CD4-positive, alpha-beta T cell (primary cell): ENCODE measurements at regions not wholly inside any gene's neighbourhood (a gene's known extent, or its start where the extent isn't known, plus 50 kb on each side); places are given as distances from the start of the nearest gene placed in this dataset.

Experiments
- ATAC-seq: fragments of 200-7000 bp; cut with Tn5 transposase; one replicate; pipeline ENCODE4 v1.10.0; 2022; ENCODE audit warnings: mild to moderate bottlenecking; ENCODE audit not compliant: poor library complexity
- CTCF ChIA-PET: fragments of 350-600 bp; sonication (Branson Sonifier 250); formaldehyde crosslinking; loops from one replicate; lab custom pipeline; 2021; ENCODE audit warnings: antibody characterized with exemption, inconsistent platforms; lab: Charles Lee
- POLR2A ChIA-PET: fragments of 350-600 bp; sonication (Branson Sonifier 250); formaldehyde crosslinking; loops from one replicate; lab custom pipeline; 2021; ENCODE audit warnings: antibody characterized with exemption, inconsistent platforms; lab: Charles Lee
- DNase-seq, 14 experiments: peaks; one replicate each; pipeline ENCODE4 v3.0.0-alpha.2; 2013 to 2020; ENCODE audit warnings: mixed read lengths in 2 of 14
- H3K27ac ChIP-seq, 2 donors: one replicate each; pipeline versions ENCODE4 v1.5.1 to v1.7.0; 2013; ENCODE audit warnings: low read length in 2 of 2, low read depth in 1 of 2, mild to moderate bottlenecking in 1 of 2
- H3K27me3 ChIP-seq, 2 experiments: 1 replicate in 1 of 2; 2 replicates in 1 of 2; pipeline versions ENCODE4 v1.6.1 to v1.7.0; 2013; ENCODE audit warnings: low read length in 2 of 2, control low read depth in 1 of 2, mild to moderate bottlenecking in 1 of 2, moderate library complexity in 1 of 2; ENCODE audit not compliant: insufficient read depth in 2 of 2, control insufficient read depth in 1 of 2
- H3K36me3 ChIP-seq: one replicate; pipeline ENCODE4 v1.6.1; 2013; ENCODE audit warnings: low read length, control low read depth; ENCODE audit not compliant: insufficient read depth
- H3K4me1 ChIP-seq: one replicate; pipeline ENCODE4 v1.6.1; 2013; ENCODE audit warnings: low read length, control low read depth; ENCODE audit not compliant: insufficient read depth
- H3K4me3 ChIP-seq: one replicate; pipeline ENCODE4 v1.5.1; 2013; ENCODE audit warnings: mild to moderate bottlenecking, low read length, moderate library complexity
- H3K9me3 ChIP-seq, 2 experiments: 1 replicate in 1 of 2; 2 replicates in 1 of 2; pipeline versions ENCODE4 v1.6.1 to v1.7.0; 2013; ENCODE audit warnings: low read length in 2 of 2, mild to moderate bottlenecking in 2 of 2, control low read depth in 1 of 2, moderate library complexity in 1 of 2; ENCODE audit not compliant: control insufficient read depth in 1 of 2, insufficient read depth in 1 of 2
- H3K27ac Mint-ChIP-seq: one replicate; pipeline ENCODE4 v1.8.0; 2020; ENCODE audit warnings: mixed read lengths
- H3K27me3 Mint-ChIP-seq: one replicate; pipeline ENCODE4 v1.8.0; 2021; ENCODE audit warnings: mixed read lengths
- H3K36me3 Mint-ChIP-seq: one replicate; pipeline ENCODE4 v1.8.0; 2021; ENCODE audit warnings: low read depth, mixed read lengths
- H3K4me1 Mint-ChIP-seq: one replicate; pipeline ENCODE4 v1.8.0; 2021; ENCODE audit warnings: low read depth, mixed read lengths
- H3K4me3 Mint-ChIP-seq: one replicate; pipeline ENCODE4 v1.8.0; 2020; ENCODE audit warnings: mild to moderate bottlenecking, mixed read lengths
- H3K9me3 Mint-ChIP-seq: one replicate; pipeline ENCODE4 v1.8.0; 2020; ENCODE audit warnings: mixed read lengths
- CTCF ChIP-seq: fragments of 200-600 bp; IDR thresholded peaks from one replicate; pipeline ENCODE4 v1.8.0; 2022; ENCODE audit warnings: antibody characterized with exemption, mild to moderate bottlenecking
- intact Hi-C, 2 experiments: fragments of 100-400 bp; cut with DNase I in 1 of 2; cut with micrococcal nuclease in 1 of 2; formaldehyde crosslinking; loops; one replicate each; pipeline versions ENCODE4 v1.15.1 to v1.9.0; 2023 to 2025; cut with DNase I, micrococcal nuclease

- Histone ChIP-seq H3K27ac (no peak overlapping the region), H3K36me3 (no peaks in the 10 kb centered on the region), H3K4me3 (no peak overlapping the region), H3K9me3 (peaks cover 0 to 17% of the 10 kb centered on the region in 2 experiments), H3K4me1 (no peaks in the 10 kb centered on the region), H3K27me3 (no peaks in the 10 kb centered on the region)
- no peak for TF ChIP-seq CTCF
- ChIA-PET POLR2A (no interaction called here), CTCF (no interaction called here)
- peaks cover 3% of the 10 kb centered on the region for H3K27me3 Mint-ChIP-seq
- no peaks in the 10 kb centered on the region for H3K36me3 Mint-ChIP-seq
- H3K4me1 Mint-ChIP-seq: no peaks in the 10 kb centered on the region
- no peak overlapping the region for H3K27ac Mint-ChIP-seq
- DNase-seq (no peak), ATAC-seq (no peak)
- intact Hi-C loops: no loop called here
- no peak overlapping the region for H3K4me3 Mint-ChIP-seq
- H3K9me3 Mint-ChIP-seq: no peaks in the 10 kb centered on the region
Observed at GRCh38 chr1:5709461-5709975, 282.7 kb downstream of the NPHP4 start.

DNA sequence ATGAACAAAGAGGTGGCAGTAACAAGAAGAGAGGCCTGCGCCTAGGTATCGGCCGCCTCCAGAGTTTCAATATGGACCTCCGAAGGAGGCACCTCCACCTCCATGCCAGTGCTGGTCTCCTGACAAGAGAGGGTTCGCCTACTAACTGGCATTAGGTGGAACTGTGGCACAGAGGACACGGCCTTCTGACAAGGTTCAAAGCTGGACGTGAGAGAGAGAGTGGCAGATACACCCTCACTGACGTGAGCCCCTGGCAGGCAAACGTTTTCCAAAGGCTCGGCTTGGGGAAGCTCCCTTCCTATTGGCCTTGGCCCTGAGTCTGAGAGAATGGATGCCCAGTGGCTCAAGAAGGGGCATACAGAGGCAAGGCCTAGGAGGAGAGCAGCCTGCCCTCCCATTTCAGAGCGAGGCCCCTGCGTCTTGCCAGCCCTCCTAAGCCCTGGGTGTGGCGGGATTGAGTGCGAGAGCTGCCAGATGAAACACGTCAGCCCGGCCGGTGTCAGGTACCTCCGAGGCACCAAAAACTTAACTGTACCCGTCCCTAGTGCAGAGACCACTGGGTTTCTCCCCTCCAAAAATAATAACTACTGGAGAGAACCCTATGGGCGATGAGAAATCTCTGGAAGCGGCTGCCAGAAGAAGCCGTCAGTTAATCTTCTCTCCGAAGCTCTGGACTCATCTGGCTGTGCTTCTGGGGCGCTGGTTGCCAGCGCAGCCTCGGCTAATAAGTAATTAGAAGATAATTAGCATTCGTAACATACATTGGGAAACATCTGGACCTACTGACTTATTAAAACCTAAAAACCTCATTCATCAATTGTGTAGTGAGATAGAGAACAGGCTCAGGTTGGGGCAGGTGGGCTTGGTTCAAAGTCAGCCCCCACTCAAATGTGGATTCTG is 283.6 kb downstream of the NPHP4 start:
- H3K4me1 ChIP-seq: no peaks in the 10 kb centered on the region
- H3K36me3 ChIP-seq: no peaks in the 10 kb centered on the region
- H3K27ac ChIP-seq: no peak overlapping the region
- no peaks in the 10 kb centered on the region for H3K9me3 Mint-ChIP-seq
- peaks cover 0 to 17% of the 10 kb centered on the region in 2 experiments for H3K9me3 ChIP-seq
- H3K27me3 Mint-ChIP-seq: no peaks in the 10 kb centered on the region
- DNase-seq: no peak
- TF ChIP-seq CTCF: no peak
- CTCF ChIA-PET: no interaction called here
- H3K4me3 Mint-ChIP-seq: no peak overlapping the region
- no peak overlapping the region for H3K27ac Mint-ChIP-seq
- ATAC-seq: no peak
- intact Hi-C loops: no loop called here
- H3K4me3 ChIP-seq: no peak overlapping the region
- no peaks in the 10 kb centered on the region for H3K36me3 Mint-ChIP-seq
- POLR2A ChIA-PET: no interaction called here
- no peaks in the 10 kb centered on the region for H3K27me3 ChIP-seq
- no peaks in the 10 kb centered on the region for H3K4me1 Mint-ChIP-seq

GRCh38 chr1:5707566-5708345 is 284.5 kb downstream of the NPHP4 start:
- Mint-ChIP-seq H3K36me3 (no peaks in the 10 kb centered on the region), H3K9me3 (no peaks in the 10 kb centered on the region), H3K27ac (no peak overlapping the region), H3K27me3 (no peaks in the 10 kb centered on the region), H3K4me1 (no peaks in the 10 kb centered on the region), H3K4me3 (no peak overlapping the region)
- no peak for DNase-seq
- TF ChIP-seq CTCF: no peak
- no peaks in the 10 kb centered on the region for H3K27me3 ChIP-seq
- POLR2A ChIA-PET: no interaction called here
- peaks cover 0 to 14% of the 10 kb centered on the region in 2 experiments for H3K9me3 ChIP-seq
- no peak overlapping the region for H3K4me3 ChIP-seq
- H3K27ac ChIP-seq: no peak overlapping the region
- intact Hi-C loops: no loop called here
- CTCF ChIA-PET: no interaction called here
- ATAC-seq: no peak
- H3K36me3 ChIP-seq: no peaks in the 10 kb centered on the region
- H3K4me1 ChIP-seq: no peaks in the 10 kb centered on the region
